Esophagus muscularis mucosa (tissue), 3 donors: ENCODE measurements at regions not wholly inside any gene's neighbourhood (a gene's known extent, or its start where the extent isn't known, plus 50 kb on each side); places are given as distances from the start of the nearest gene placed in this dataset.

Experiments
- CTCF ChIP-seq, 3 experiments: fragments of 200-600 bp in 2 of 3; fragments of 450-650 bp in 1 of 3; sonication (generic) in 2 of 3; IDR thresholded peaks; one replicate each; pipeline ENCODE4 v1.5.1; 2017 to 2019; ENCODE audit warnings: antibody characterized with exemption in 3 of 3, mild to moderate bottlenecking in 2 of 3, moderate library complexity in 1 of 3
- POLR2A ChIP-seq: fragments of 450-650 bp; IDR thresholded peaks from one replicate; pipeline ENCODE4 v1.6.1; 2017; ENCODE audit warnings: antibody characterized with exemption, moderate library complexity, mild to moderate bottlenecking, low read depth

- TF ChIP-seq POLR2A = no peak
- TF ChIP-seq CTCF (IDR thresholded peaks at IDR 0.05) = no peak
Measured at GRCh38 chr18:60643009-60643408, 270.4 kb upstream of the MC4R start.
